ENCODE measurements at regions not wholly inside any gene's neighbourhood (a gene's known extent, or its start where the extent isn't known, plus 50 kb on each side); places are given as distances from the start of the nearest gene placed in this dataset.

DNA sequence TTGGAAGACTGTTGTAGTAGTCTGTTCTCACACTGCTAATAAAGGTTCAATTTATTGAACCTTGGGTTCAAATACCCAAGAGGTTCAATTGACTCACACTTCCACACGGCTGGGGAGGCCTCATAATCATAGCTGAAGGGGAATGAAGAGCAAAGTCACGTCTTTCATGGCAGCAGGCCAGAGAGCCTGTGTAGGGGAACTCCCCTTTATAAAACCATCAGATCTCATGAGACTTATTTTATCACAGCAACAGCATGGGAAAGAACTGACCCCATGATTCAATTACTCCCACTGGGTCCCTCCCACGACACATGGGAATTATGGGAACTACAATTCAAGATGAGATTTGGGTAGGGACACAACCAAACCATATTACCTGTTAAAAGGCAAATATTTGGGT, 268.2 kb downstream of the TMEM167A start:
- TF ChIP-seq, protein P1, sequence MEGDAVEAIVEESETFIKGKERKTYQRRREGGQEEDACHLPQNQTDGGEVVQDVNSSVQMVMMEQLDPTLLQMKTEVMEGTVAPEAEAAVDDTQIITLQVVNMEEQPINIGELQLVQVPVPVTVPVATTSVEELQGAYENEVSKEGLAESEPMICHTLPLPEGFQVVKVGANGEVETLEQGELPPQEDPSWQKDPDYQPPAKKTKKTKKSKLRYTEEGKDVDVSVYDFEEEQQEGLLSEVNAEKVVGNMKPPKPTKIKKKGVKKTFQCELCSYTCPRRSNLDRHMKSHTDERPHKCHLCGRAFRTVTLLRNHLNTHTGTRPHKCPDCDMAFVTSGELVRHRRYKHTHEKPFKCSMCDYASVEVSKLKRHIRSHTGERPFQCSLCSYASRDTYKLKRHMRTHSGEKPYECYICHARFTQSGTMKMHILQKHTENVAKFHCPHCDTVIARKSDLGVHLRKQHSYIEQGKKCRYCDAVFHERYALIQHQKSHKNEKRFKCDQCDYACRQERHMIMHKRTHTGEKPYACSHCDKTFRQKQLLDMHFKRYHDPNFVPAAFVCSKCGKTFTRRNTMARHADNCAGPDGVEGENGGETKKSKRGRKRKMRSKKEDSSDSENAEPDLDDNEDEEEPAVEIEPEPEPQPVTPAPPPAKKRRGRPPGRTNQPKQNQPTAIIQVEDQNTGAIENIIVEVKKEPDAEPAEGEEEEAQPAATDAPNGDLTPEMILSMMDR (conservative IDR thresholded peaks at IDR 0.05; ENCODE audit: low read length): no peak
- TF ChIP-seq EZH2phosphoT487 (IDR thresholded peaks at IDR 0.05; ENCODE audit: borderline replicate concordance): no peak

All from Loucy (cell line).